Kidney epithelial cell (primary cell): ENCODE measurements at regions not wholly inside any gene's neighbourhood (a gene's known extent, or its start where the extent isn't known, plus 50 kb on each side); places are given as distances from the start of the nearest gene placed in this dataset.

Experiments used
- DNase-seq: peaks from one replicate; pipeline ENCODE4 v3.0.0-alpha.2; 2010; ENCODE audit warnings: low read depth
- H3K27me3 ChIP-seq: 2 replicates; pipeline ENCODE4 v1.6.0; 2011; ENCODE audit warnings: low read length; ENCODE audit not compliant: control insufficient read depth, insufficient read depth
- H3K36me3 ChIP-seq: 2 replicates; pipeline ENCODE4 v1.5.1; 2011; ENCODE audit warnings: low read length; ENCODE audit not compliant: control insufficient read depth, insufficient read depth
- H3K4me3 ChIP-seq: 2 replicates; pipeline ENCODE4 v1.5.1; 2011; ENCODE audit warnings: low read depth, mild to moderate bottlenecking, control low read depth, low read length
- CTCF ChIP-seq: IDR thresholded peaks from 2 replicates; pipeline ENCODE4 v1.5.1; 2011; ENCODE audit warnings: mild to moderate bottlenecking, moderate library complexity, low read length, control low read depth, inconsistent platforms; ENCODE audit not compliant: insufficient read depth, poor library complexity, severe bottlenecking

GRCh38 chr20:60895363-60896079, 356.5 kb upstream of the CDH4 start:
- H3K36me3 ChIP-seq: no peaks in the 10 kb centered on the region
- no peaks in the 10 kb centered on the region for H3K27me3 ChIP-seq
- DNase-seq: no peak
- TF ChIP-seq CTCF: no peak
- no peak overlapping the region for H3K4me3 ChIP-seq

DNA sequence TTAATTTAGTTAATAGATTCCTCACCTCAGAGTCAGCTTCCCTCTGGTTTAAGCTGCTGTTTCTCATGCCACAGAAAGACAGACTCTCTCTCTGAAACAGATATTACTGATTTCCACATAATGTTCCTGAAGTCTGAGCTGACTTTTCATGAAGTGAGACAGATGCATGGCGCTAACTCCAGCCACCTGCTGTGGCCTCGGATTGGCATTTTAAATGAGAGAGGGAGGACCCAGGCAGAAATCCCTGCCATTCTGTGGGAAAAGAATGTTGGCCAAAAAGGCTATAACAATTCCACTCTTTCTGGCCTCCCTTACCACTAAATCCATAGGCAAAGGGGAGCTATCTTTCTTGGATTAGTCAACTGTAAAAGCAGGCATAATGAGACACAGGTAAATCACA, 354.1 kb upstream of the CDH4 start:
- no peak overlapping the region for H3K4me3 ChIP-seq

GRCh38 chr20:60899320-60899719, 352.7 kb upstream of the CDH4 start:
- DNase-seq: no peak
- TF ChIP-seq CTCF: no peak
- no peak overlapping the region for H3K4me3 ChIP-seq
- no peaks in the 10 kb centered on the region for H3K36me3 ChIP-seq
- H3K27me3 ChIP-seq: no peaks in the 10 kb centered on the region

More for the DNA sequence above, 354.1 kb upstream of the CDH4 start:
- no peak for DNase-seq
- TF ChIP-seq CTCF: no peak
- no peaks in the 10 kb centered on the region for H3K27me3 ChIP-seq
- no peaks in the 10 kb centered on the region for H3K36me3 ChIP-seq

DNA sequence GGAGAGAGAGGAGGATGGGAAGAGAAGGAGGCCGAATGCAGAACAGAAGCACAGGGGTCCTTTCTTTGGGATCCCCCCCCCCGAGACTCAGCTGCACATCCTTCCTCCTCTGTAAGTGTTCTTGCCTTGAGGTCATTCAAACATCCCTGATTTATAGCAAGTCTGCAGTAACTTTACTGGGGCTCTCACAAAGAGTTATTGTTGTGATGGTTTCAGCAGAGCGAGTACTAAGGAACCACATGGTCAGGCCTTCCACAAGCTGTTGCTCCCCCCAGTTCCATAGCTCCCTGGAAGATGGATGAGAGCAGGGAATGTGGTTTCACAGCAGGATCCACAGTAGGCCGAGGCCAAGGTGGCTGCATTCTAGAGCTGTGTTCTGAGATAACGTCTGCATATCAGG, 351.4 kb upstream of the CDH4 start:
- no peak for TF ChIP-seq CTCF
- Histone ChIP-seq H3K4me3 (no peak overlapping the region), H3K27me3 (no peaks in the 10 kb centered on the region), H3K36me3 (no peaks in the 10 kb centered on the region)
- DNase-seq: no peak

DNA sequence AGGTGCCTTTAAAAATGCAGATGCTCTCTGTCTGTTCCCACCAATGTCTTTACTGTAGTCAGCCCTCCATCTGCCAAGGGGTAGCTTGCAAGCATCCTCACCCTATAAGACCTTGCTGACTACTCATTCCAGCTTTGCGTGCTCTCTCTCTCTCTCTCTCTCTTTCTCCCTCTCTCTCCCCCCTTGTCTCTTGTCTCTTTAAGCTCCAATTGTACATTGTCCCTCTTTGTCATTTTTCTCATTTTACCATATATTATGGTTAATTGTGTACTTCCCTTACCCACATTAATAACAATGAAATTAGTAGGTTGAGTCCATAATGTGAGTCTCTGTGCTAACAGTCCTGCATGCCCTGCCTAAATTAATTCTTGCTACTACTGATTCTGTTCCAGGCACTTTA, 350.2 kb upstream of the CDH4 start:
- Histone ChIP-seq H3K4me3 (no peak overlapping the region), H3K27me3 (no peaks in the 10 kb centered on the region), H3K36me3 (no peaks in the 10 kb centered on the region)
- no peak for DNase-seq
- no peak for TF ChIP-seq CTCF
